ENCODE measurements at regions not wholly inside any gene's neighbourhood (a gene's known extent, or its start where the extent isn't known, plus 50 kb on each side); places are given as distances from the start of the nearest gene placed in this dataset.

DNA sequence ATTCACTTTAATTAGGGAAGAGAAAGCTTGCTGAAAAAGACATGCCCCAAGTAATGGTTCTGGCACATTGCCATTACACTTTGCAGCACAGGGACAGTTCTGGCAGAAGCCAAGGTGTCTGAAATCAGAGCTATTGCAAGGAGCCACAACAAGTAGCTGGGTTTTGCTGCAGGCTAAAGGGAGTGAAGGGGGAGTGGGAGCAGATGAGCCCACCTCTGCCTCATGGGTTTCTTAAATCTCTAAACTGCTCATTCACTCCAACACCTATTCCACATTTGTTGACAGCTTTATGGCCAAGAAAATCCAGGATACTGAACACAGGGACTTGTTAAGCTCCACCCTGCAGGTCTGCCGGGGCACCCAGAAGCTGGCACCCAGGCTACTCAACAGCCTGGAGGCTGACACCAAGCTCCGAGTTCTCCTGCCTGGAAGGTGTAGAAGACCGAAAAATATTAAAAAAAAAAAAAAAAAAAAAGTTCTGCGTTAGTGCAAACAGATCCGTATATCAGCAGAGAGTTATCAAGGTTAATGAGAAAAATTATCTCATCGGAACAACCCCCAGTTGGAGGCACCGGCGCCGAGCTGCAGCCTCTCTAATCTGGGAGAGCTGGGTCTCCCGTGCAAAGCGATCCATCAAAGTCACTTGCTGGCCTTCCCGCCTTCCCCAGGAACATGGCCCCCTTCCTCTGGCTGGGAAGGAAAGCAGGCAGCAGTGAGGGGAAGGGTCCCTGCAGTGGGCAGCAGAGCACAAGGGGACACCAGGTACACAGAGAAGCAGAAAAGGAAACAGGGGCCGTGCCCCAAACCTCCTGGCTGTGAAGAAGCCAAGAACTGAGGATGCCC is 123.7 kb downstream of the HNMT start:
- DNase-seq (ENCODE audit: low read depth in 1 of 2, low spot score in 1 of 2) (no peak), ATAC-seq (no peak), FAIRE-seq (no peak)
- TF ChIP-seq CEBPB (IDR thresholded peaks at IDR 0.05) (no peak), HOXA7 (CRISPR knock-in tag; IDR thresholded peaks at IDR 0.05) (no peak)
- no peak overlapping the region for H3K4me2 ChIP-seq
- ChIA-PET CTCF (interaction anchor here (1.0 kb wide), 1 partner anchor 16 kb away, joined by 3 read pairs; no protein-coding TSS in a partner anchor), POLR2A (interaction anchor here (0.6 kb wide), 1 partner anchor 36 kb away, joined by 4 read pairs; no protein-coding TSS in a partner anchor)
- H3K9me3 ChIP-seq: no peaks in the 10 kb centered on the region
- H3K4me3 ChIP-seq: no peak overlapping the region
- no peak overlapping the region for H3K27ac ChIP-seq
- 78% methylated on average over 13 of the region's 13 CpGs for WGBS (ENCODE audit: missing lambda C conversion rate)
- H3K4me1 ChIP-seq: peaks cover 21% of the 10 kb centered on the region; the same call in 2 of the 3 replicates

DNA sequence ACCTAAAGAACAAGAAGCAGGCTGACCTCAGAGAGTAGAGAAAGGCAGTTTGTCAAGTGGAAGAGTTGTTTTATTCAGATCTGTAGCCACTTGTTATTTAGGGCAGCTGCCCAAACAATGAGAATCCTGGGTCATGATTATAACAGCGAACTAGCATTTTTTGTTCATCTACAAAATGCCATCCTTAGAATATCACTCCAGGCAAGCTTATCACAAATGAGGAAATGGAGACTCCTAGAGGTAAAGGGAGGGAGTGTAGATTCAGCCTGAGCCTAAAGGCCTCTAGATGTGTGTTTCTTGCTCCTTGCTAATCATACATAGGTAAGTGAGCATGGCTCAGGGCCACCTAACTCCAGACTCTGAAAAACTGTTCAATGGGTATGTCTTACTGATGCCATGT is 126.1 kb downstream of the HNMT start:
- Histone ChIP-seq H3K9me3 (no peaks in the 10 kb centered on the region), H3K4me3 (no peak overlapping the region), H3K4me2 (no peak overlapping the region), H3K4me1 (peaks cover 21% of the 10 kb centered on the region; the same call in 2 of the 3 replicates), H3K27ac (no peak overlapping the region)
- ChIA-PET POLR2A (no interaction called here), CTCF (interaction anchor here (1.2 to 2.6 kb wide), 4 partner anchors 12 to 284 kb away, joined by 3 to 10 read pairs (median 3); no protein-coding TSS in a partner anchor)
- FAIRE-seq (no peak), DNase-seq (ENCODE audit: low read depth in 1 of 2, low spot score in 1 of 2) (peak in 1 of 2 experiments; percentile 47), ATAC-seq (peak; percentile 59 to 89; a peak in 3 of 6 replicates)
- WGBS (ENCODE audit: missing lambda C conversion rate): 87% methylated on average over 1 of the region's 1 CpG
- TF ChIP-seq ZFP36 (IDR thresholded peaks at IDR 0.05; ENCODE audit: borderline replicate concordance, partially characterized antibody) (no peak), RAD21 (conservative IDR thresholded peaks at IDR 0.05 in 1 of 2, IDR thresholded peaks at IDR 0.05 in 1 of 2) (peak; percentile 46 to 62), RCOR1 (IDR thresholded peaks at IDR 0.05; ENCODE audit: low read depth, low read length) (no peak), SREBF2 (IDR thresholded peaks at IDR 0.05) (no peak), ZSCAN20 (CRISPR knock-in tag; IDR thresholded peaks at IDR 0.05) (no peak), CHD4 (IDR thresholded peaks at IDR 0.05; ENCODE audit: borderline replicate concordance) (no peak), HDAC2 (IDR thresholded peaks at IDR 0.05) (no peak), FOSL2 (IDR thresholded peaks at IDR 0.05) (no peak), FOSL2 (CRISPR knock-in tag; IDR thresholded peaks at IDR 0.05) (no peak), SMC3 (IDR thresholded peaks at IDR 0.05) (peak; percentile 31; the same call in 1 of the 3 replicates), KDM5A (IDR thresholded peaks at IDR 0.05) (no peak), HOXB13 (CRISPR knock-in tag; IDR thresholded peaks at IDR 0.05; ENCODE audit: low read depth) (no peak)
- TF ChIP-seq, protein P1, sequence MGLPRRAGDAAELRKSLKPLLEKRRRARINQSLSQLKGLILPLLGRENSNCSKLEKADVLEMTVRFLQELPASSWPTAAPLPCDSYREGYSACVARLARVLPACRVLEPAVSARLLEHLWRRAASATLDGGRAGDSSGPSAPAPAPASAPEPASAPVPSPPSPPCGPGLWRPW (IDR thresholded peaks at IDR 0.05): no peak
- TF ChIP-seq, protein P2, sequence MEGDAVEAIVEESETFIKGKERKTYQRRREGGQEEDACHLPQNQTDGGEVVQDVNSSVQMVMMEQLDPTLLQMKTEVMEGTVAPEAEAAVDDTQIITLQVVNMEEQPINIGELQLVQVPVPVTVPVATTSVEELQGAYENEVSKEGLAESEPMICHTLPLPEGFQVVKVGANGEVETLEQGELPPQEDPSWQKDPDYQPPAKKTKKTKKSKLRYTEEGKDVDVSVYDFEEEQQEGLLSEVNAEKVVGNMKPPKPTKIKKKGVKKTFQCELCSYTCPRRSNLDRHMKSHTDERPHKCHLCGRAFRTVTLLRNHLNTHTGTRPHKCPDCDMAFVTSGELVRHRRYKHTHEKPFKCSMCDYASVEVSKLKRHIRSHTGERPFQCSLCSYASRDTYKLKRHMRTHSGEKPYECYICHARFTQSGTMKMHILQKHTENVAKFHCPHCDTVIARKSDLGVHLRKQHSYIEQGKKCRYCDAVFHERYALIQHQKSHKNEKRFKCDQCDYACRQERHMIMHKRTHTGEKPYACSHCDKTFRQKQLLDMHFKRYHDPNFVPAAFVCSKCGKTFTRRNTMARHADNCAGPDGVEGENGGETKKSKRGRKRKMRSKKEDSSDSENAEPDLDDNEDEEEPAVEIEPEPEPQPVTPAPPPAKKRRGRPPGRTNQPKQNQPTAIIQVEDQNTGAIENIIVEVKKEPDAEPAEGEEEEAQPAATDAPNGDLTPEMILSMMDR (IDR thresholded peaks at IDR 0.05): peak; percentile 26; the same call in 2 of the 3 replicates
- TF ChIP-seq, protein P3, sequence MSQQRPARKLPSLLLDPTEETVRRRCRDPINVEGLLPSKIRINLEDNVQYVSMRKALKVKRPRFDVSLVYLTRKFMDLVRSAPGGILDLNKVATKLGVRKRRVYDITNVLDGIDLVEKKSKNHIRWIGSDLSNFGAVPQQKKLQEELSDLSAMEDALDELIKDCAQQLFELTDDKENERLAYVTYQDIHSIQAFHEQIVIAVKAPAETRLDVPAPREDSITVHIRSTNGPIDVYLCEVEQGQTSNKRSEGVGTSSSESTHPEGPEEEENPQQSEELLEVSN (IDR thresholded peaks at IDR 0.05; ENCODE audit: borderline replicate concordance, low read depth): no peak

DNA sequence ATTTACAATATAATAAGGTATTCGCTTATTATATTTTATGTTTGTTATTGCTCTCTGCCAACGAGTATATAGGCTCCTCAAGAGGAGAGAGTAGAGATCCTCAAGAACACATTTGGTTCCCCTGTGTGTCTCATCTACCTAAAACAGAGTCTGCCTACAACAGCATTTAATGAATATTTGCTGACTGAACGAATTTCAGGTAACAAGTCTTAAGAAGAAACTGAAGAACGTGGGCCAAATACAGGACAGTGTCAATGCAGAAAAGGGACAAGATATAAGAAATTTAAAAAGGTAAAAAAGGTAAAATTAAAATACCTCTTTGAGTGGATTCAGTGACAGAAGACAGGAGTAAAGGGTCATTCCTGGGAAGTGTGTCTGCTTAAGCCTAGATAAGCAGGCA is 129.2 kb downstream of the HNMT start:
- FAIRE-seq (no peak), DNase-seq (ENCODE audit: low read depth in 1 of 2, low spot score in 1 of 2) (no peak), ATAC-seq (no peak)
- Histone ChIP-seq H3K27ac (no peak overlapping the region), H3K4me3 (no peak overlapping the region), H3K4me1 (no peaks in the 10 kb centered on the region), H3K4me2 (no peak overlapping the region), H3K9me3 (no peaks in the 10 kb centered on the region)
- WGBS (ENCODE audit: missing lambda C conversion rate): 60% methylated on average over 4 of the region's 4 CpGs
- TF ChIP-seq, protein P4, sequence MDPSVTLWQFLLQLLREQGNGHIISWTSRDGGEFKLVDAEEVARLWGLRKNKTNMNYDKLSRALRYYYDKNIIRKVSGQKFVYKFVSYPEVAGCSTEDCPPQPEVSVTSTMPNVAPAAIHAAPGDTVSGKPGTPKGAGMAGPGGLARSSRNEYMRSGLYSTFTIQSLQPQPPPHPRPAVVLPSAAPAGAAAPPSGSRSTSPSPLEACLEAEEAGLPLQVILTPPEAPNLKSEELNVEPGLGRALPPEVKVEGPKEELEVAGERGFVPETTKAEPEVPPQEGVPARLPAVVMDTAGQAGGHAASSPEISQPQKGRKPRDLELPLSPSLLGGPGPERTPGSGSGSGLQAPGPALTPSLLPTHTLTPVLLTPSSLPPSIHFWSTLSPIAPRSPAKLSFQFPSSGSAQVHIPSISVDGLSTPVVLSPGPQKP (IDR thresholded peaks at IDR 0.05; ENCODE audit: low read depth, low read length): no peak
- no peak for TF ChIP-seq CBX8 (IDR thresholded peaks at IDR 0.05)
- TF ChIP-seq MAFK (IDR thresholded peaks at IDR 0.05; ENCODE audit: partially characterized antibody): peak; percentile 90
- POLR2A ChIA-PET: no interaction called here
- CTCF ChIA-PET: no interaction called here

Data from A549 (cell line).